ENCODE measurements at regions not wholly inside any gene's neighbourhood (a gene's known extent, or its start where the extent isn't known, plus 50 kb on each side); places are given as distances from the start of the nearest gene placed in this dataset.

- H3K27ac ChIP-seq: no peak overlapping the region
- TF ChIP-seq ZFX (IDR thresholded peaks at IDR 0.05): no peak
- TF ChIP-seq CTCF (conservative IDR thresholded peaks at IDR 0.05): no peak
These were observed 65.9 kb upstream of the KLF13 start for GRCh38 chr15:31260646-31261265.

GRCh38 chr15:31261266-31262142 lies 65.1 kb upstream of the KLF13 start:
- no peak for TF ChIP-seq ZFX (IDR thresholded peaks at IDR 0.05)
- TF ChIP-seq CTCF (conservative IDR thresholded peaks at IDR 0.05): no peak
- H3K27ac ChIP-seq: no peak overlapping the region

- TF ChIP-seq ZFX (IDR thresholded peaks at IDR 0.05) (no peak), CTCF (conservative IDR thresholded peaks at IDR 0.05) (no peak)
- no peak overlapping the region for H3K27ac ChIP-seq
These were observed 64.5 kb upstream of the KLF13 start for GRCh38 chr15:31262143-31262530.

- no peak overlapping the region for H3K27ac ChIP-seq
- TF ChIP-seq ZFX (IDR thresholded peaks at IDR 0.05) (no peak), CTCF (conservative IDR thresholded peaks at IDR 0.05) (no peak)
These were observed 63.5 kb upstream of the KLF13 start for GRCh38 chr15:31262901-31263671.

GRCh38 chr15:31263751-31264558 lies 62.7 kb upstream of the KLF13 start:
- TF ChIP-seq CTCF (conservative IDR thresholded peaks at IDR 0.05) (no peak), ZFX (IDR thresholded peaks at IDR 0.05) (peak; percentile 34; the same call in 1 of the 2 replicates)
- H3K27ac ChIP-seq: peak overlapping the region; percentile 29

GRCh38 chr15:31264559-31265089 lies 62.0 kb upstream of the KLF13 start:
- peak overlapping the region; percentile 29 for H3K27ac ChIP-seq

More at GRCh38 chr15:31264559-31265089, 62.0 kb upstream of the KLF13 start:
- TF ChIP-seq CTCF (conservative IDR thresholded peaks at IDR 0.05) (no peak), ZFX (IDR thresholded peaks at IDR 0.05) (no peak; the same call in 1 of the 2 replicates)

Measured in C4-2B (cell line).